Mesenchymal stem cell (in vitro differentiated cells and primary cell): ENCODE measurements at regions not wholly inside any gene's neighbourhood (a gene's known extent, or its start where the extent isn't known, plus 50 kb on each side); places are given as distances from the start of the nearest gene placed in this dataset.

Experiments
- DNase-seq: peaks from one replicate; pipeline ENCODE4 v3.0.0-alpha.2; 2013
- H2AFZ ChIP-seq: one replicate; pipeline ENCODE4 v1.6.1; 2013; ENCODE audit warnings: low read depth, mild to moderate bottlenecking, control low read depth, inconsistent platforms, low read length, moderate library complexity
- H2AK5ac ChIP-seq: 2 replicates; pipeline ENCODE4 v1.6.1; 2013; ENCODE audit warnings: low read length, moderate library complexity, mild to moderate bottlenecking, inconsistent platforms; ENCODE audit not compliant: severe bottlenecking
- H2BK120ac ChIP-seq: one replicate; pipeline ENCODE4 v1.6.1; 2013; ENCODE audit warnings: low read depth, mild to moderate bottlenecking, inconsistent platforms, low read length, moderate library complexity
- H2BK12ac ChIP-seq, 2 experiments: one replicate each; pipeline ENCODE4 v1.6.1; 2013; ENCODE audit warnings: inconsistent platforms in 2 of 2, low read length in 2 of 2, mild to moderate bottlenecking in 2 of 2, moderate library complexity in 2 of 2, control low read depth in 1 of 2
- H2BK15ac ChIP-seq: one replicate; pipeline ENCODE4 v1.6.1; 2013; ENCODE audit warnings: mild to moderate bottlenecking, low read depth, inconsistent platforms; ENCODE audit not compliant: poor library complexity, severe bottlenecking
- H2BK5ac ChIP-seq: 2 replicates; pipeline ENCODE4 v1.6.1; 2013; ENCODE audit warnings: low read depth, mild to moderate bottlenecking, low read length, control low read depth, inconsistent platforms; ENCODE audit not compliant: poor library complexity, severe bottlenecking
- H3K14ac ChIP-seq, 2 experiments: one replicate each; pipeline ENCODE4 v1.6.1; 2013; ENCODE audit warnings: inconsistent platforms in 2 of 2, low read length in 2 of 2, control low read depth in 1 of 2, mild to moderate bottlenecking in 1 of 2, moderate library complexity in 1 of 2
- H3K18ac ChIP-seq, 2 experiments: one replicate each; pipeline ENCODE4 v1.6.1; 2013; ENCODE audit warnings: inconsistent platforms in 2 of 2, low read length in 2 of 2, control low read depth in 1 of 2, low read depth in 1 of 2, mild to moderate bottlenecking in 1 of 2
- H3K23ac ChIP-seq, 2 experiments: one replicate each; pipeline ENCODE4 v1.6.1; 2013; ENCODE audit warnings: inconsistent platforms in 2 of 2, low read length in 2 of 2, mild to moderate bottlenecking in 2 of 2, moderate library complexity in 2 of 2, control low read depth in 1 of 2
- H3K27ac ChIP-seq: 2 replicates; pipeline ENCODE4 v1.5.1; 2013; ENCODE audit warnings: mild to moderate bottlenecking, moderate library complexity, low read length, control low read depth, inconsistent platforms; ENCODE audit not compliant: poor library complexity, severe bottlenecking
- H3K27me3 ChIP-seq, 2 experiments: 2 replicates each; pipeline versions ENCODE4 v1.6.1 to v1.7.0; 2013; ENCODE audit warnings: low read length in 2 of 2, mild to moderate bottlenecking in 2 of 2, moderate library complexity in 2 of 2, control low read depth in 1 of 2, inconsistent platforms in 1 of 2; ENCODE audit not compliant: control insufficient read depth in 1 of 2, insufficient read depth in 1 of 2
- H3K36me3 ChIP-seq, 2 experiments: 2 replicates each; pipeline versions ENCODE4 v1.6.1 to v1.7.0; 2013; ENCODE audit warnings: low read length in 2 of 2, control low read depth in 1 of 2, inconsistent platforms in 1 of 2, low read depth in 1 of 2, mild to moderate bottlenecking in 1 of 2; ENCODE audit not compliant: insufficient read depth in 2 of 2, control insufficient read depth in 1 of 2
- H3K4ac ChIP-seq, 2 experiments: one replicate each; pipeline ENCODE4 v1.6.1; 2013; ENCODE audit warnings: inconsistent platforms in 2 of 2, low read length in 2 of 2, mild to moderate bottlenecking in 2 of 2, moderate library complexity in 2 of 2, control low read depth in 1 of 2, low read depth in 1 of 2
- H3K4me1 ChIP-seq: 2 replicates; pipeline ENCODE4 v1.6.1; 2013; ENCODE audit warnings: low read depth, low read length, control low read depth; ENCODE audit not compliant: control insufficient read depth, insufficient read depth
- H3K4me2 ChIP-seq: 2 replicates; pipeline ENCODE4 v1.6.1; 2013; ENCODE audit warnings: low read length, mild to moderate bottlenecking, inconsistent platforms; ENCODE audit not compliant: poor library complexity, severe bottlenecking
- H3K4me3 ChIP-seq, 2 experiments: 2 replicates each; pipeline versions ENCODE4 v1.5.1 to v1.7.0; 2013; ENCODE audit warnings: low read length in 2 of 2, mild to moderate bottlenecking in 2 of 2, control low read depth in 1 of 2, low read depth in 1 of 2; ENCODE audit not compliant: insufficient read depth in 1 of 2
- H3K79me1 ChIP-seq: replicated peaks from 2 replicates; pipeline ENCODE4 v1.6.1; 2013; ENCODE audit warnings: mild to moderate bottlenecking, control low read depth, low read length, inconsistent platforms; ENCODE audit not compliant: poor library complexity, severe bottlenecking
- H3K9ac ChIP-seq: 2 replicates; pipeline ENCODE4 v1.7.0; 2013; ENCODE audit warnings: mild to moderate bottlenecking, low read length, moderate library complexity
- H3K9me3 ChIP-seq: 2 replicates; pipeline ENCODE4 v1.7.0; 2013; ENCODE audit warnings: mild to moderate bottlenecking, low read length; ENCODE audit not compliant: control insufficient read depth
- H4K8ac ChIP-seq: one replicate; pipeline ENCODE4 v1.6.1; 2013; ENCODE audit warnings: inconsistent platforms, mild to moderate bottlenecking, low read length, moderate library complexity
- H4K91ac ChIP-seq: one replicate; pipeline ENCODE4 v1.6.1; 2013; ENCODE audit warnings: mild to moderate bottlenecking, low read length, inconsistent platforms
- WGBS: methylation state at CpG from one replicate; pipeline ENCODE4 v1.1.7; 2013; ENCODE audit warnings: mixed read lengths; 5-methylcytosine and 5-hydroxymethylcytosine counted together

- Histone ChIP-seq H3K18ac (no peak overlapping the region), H3K27ac (no peak overlapping the region), H3K4me2 (no peak overlapping the region), H2BK5ac (no peak overlapping the region), H3K36me3 (no peaks in the 10 kb centered on the region), H3K79me1 (no peaks in the 10 kb centered on the region), H3K27me3 (peaks cover 0 to 3% of the 10 kb centered on the region in 2 experiments), H2AK5ac (no peak overlapping the region), H2AFZ (no peak overlapping the region), H3K4me1 (no peaks in the 10 kb centered on the region), H3K4me3 (no peak overlapping the region), H2BK12ac (no peak overlapping the region), H2BK120ac (no peak overlapping the region), H2BK15ac (no peak overlapping the region), H3K14ac (no peak overlapping the region), H3K9me3 (no peaks in the 10 kb centered on the region), H3K23ac (no peak overlapping the region), H3K9ac (no peak overlapping the region), H4K8ac (no peak overlapping the region), H4K91ac (no peak overlapping the region), H3K4ac (no peak overlapping the region)
- DNase-seq, result no peak
- 71% methylated on average over 7 of the region's 8 CpGs for WGBS
Observed at GRCh38 chr17:72187556-72187955, 66.7 kb downstream of the SOX9 start.

GRCh38 chr17:72188801-72189200 is 68.0 kb downstream of the SOX9 start:
- H2AK5ac ChIP-seq, result no peak overlapping the region
- H4K91ac ChIP-seq, result no peak overlapping the region
- H3K14ac ChIP-seq, result no peak overlapping the region
- no peak overlapping the region for H3K4me3 ChIP-seq
- H2BK12ac ChIP-seq, result no peak overlapping the region
- H3K4me2 ChIP-seq, result no peak overlapping the region
- H3K27ac ChIP-seq, result no peak overlapping the region
- H3K79me1 ChIP-seq, result no peaks in the 10 kb centered on the region
- H3K4me1 ChIP-seq, result no peaks in the 10 kb centered on the region
- H3K9ac ChIP-seq, result no peak overlapping the region
- H3K9me3 ChIP-seq, result no peaks in the 10 kb centered on the region
- DNase-seq, result no peak
- no peak overlapping the region for H2AFZ ChIP-seq
- no peak overlapping the region for H3K4ac ChIP-seq
- H3K27me3 ChIP-seq, result peaks cover 0 to 3% of the 10 kb centered on the region in 2 experiments
- no peak overlapping the region for H3K23ac ChIP-seq
- no peak overlapping the region for H4K8ac ChIP-seq
- no peak overlapping the region for H3K18ac ChIP-seq
- H3K36me3 ChIP-seq, result no peaks in the 10 kb centered on the region
- WGBS, result 95% methylated on average over 2 of the region's 2 CpGs
- no peak overlapping the region for H2BK5ac ChIP-seq
- no peak overlapping the region for H2BK120ac ChIP-seq
- H2BK15ac ChIP-seq, result no peak overlapping the region

- no peaks in the 10 kb centered on the region for H3K36me3 ChIP-seq
- H3K9ac ChIP-seq, result no peak overlapping the region
- H4K8ac ChIP-seq, result no peak overlapping the region
- no peak overlapping the region for H2BK5ac ChIP-seq
- no peak overlapping the region for H3K4me2 ChIP-seq
- no peak overlapping the region for H2AK5ac ChIP-seq
- H3K4me3 ChIP-seq, result no peak overlapping the region
- no peak overlapping the region for H3K18ac ChIP-seq
- no peak for DNase-seq
- H3K9me3 ChIP-seq, result no peaks in the 10 kb centered on the region
- no peaks in the 10 kb centered on the region for H3K4me1 ChIP-seq
- H2BK12ac ChIP-seq, result no peak overlapping the region
- H2BK15ac ChIP-seq, result peak overlapping the region; percentile 4
- H3K27ac ChIP-seq, result no peak overlapping the region
- H2AFZ ChIP-seq, result no peak overlapping the region
- no peak overlapping the region for H4K91ac ChIP-seq
- H3K4ac ChIP-seq, result no peak overlapping the region
- H3K27me3 ChIP-seq, result peaks cover 0 to 3% of the 10 kb centered on the region in 2 experiments
- H3K79me1 ChIP-seq, result no peaks in the 10 kb centered on the region
- no peak overlapping the region for H2BK120ac ChIP-seq
- H3K23ac ChIP-seq, result no peak overlapping the region
- H3K14ac ChIP-seq, result no peak overlapping the region
- WGBS, result 85% methylated on average over 5 of the region's 5 CpGs
Observed at GRCh38 chr17:72189768-72190593, 69.2 kb downstream of the SOX9 start.

- H2BK5ac ChIP-seq, result no peak overlapping the region
- no peak for DNase-seq
- no peaks in the 10 kb centered on the region for H3K4me1 ChIP-seq
- no peak overlapping the region for H2AFZ ChIP-seq
- H2BK15ac ChIP-seq, result no peak overlapping the region
- H2AK5ac ChIP-seq, result no peak overlapping the region
- H2BK12ac ChIP-seq, result no peak overlapping the region
- no peak overlapping the region for H3K4ac ChIP-seq
- H3K23ac ChIP-seq, result no peak overlapping the region
- no peak overlapping the region for H4K8ac ChIP-seq
- H3K9ac ChIP-seq, result peak overlapping the region; percentile 68
- no peak overlapping the region for H3K18ac ChIP-seq
- H3K27ac ChIP-seq, result no peak overlapping the region
- no peaks in the 10 kb centered on the region for H3K79me1 ChIP-seq
- WGBS, result 91% methylated on average over 5 of the region's 5 CpGs
- H3K36me3 ChIP-seq, result no peaks in the 10 kb centered on the region
- H3K9me3 ChIP-seq, result no peaks in the 10 kb centered on the region
- peaks cover 0 to under 1% of the 10 kb centered on the region in 2 experiments for H3K27me3 ChIP-seq
- no peak overlapping the region for H3K4me3 ChIP-seq
- H4K91ac ChIP-seq, result no peak overlapping the region
- H2BK120ac ChIP-seq, result no peak overlapping the region
- H3K4me2 ChIP-seq, result no peak overlapping the region
- H3K14ac ChIP-seq, result no peak overlapping the region
Observed at GRCh38 chr17:72191356-72191755, 70.5 kb downstream of the SOX9 start.
